Thyroid gland (tissue), 4 donors: ENCODE measurements at regions not wholly inside any gene's neighbourhood (a gene's known extent, or its start where the extent isn't known, plus 50 kb on each side); places are given as distances from the start of the nearest gene placed in this dataset.

Source experiments
- CTCF ChIP-seq, 6 experiments: fragments of 200-600 bp in 3 of 6; fragments of 450-650 bp in 3 of 6; sonication (generic) in 3 of 6; IDR thresholded peaks; one replicate each; pipeline ENCODE4 v1.5.1; 2016 to 2019; ENCODE audit warnings: antibody characterized with exemption in 6 of 6, mild to moderate bottlenecking in 2 of 6, inconsistent platforms in 1 of 6, moderate library complexity in 1 of 6
- POLR2A ChIP-seq, 2 donors: fragments of 450-650 bp; IDR thresholded peaks; one replicate each; pipeline ENCODE4 v1.6.1; 2017; ENCODE audit warnings: antibody characterized with exemption in 2 of 2, mild to moderate bottlenecking in 2 of 2, moderate library complexity in 1 of 2

GRCh38 chr20:61185181-61185580 is 66.9 kb upstream of the CDH4 start:
- no peak for TF ChIP-seq CTCF (IDR thresholded peaks at IDR 0.05)
- TF ChIP-seq POLR2A (IDR thresholded peaks at IDR 0.05), result no peak
